Liver (tissue), 8 donors: ENCODE measurements at regions not wholly inside any gene's neighbourhood (a gene's known extent, or its start where the extent isn't known, plus 50 kb on each side); places are given as distances from the start of the nearest gene placed in this dataset.

Source experiments
- DNase-seq: peaks from one replicate; pipeline ENCODE4 v3.0.0-alpha.2; 2017; ENCODE audit warnings: low spot score
- H3K27ac ChIP-seq, 2 donors: one replicate each; pipeline ENCODE4 v1.7.0; 2013; ENCODE audit warnings: inconsistent platforms in 2 of 2, low read length in 2 of 2, control low read depth in 1 of 2, low read depth in 1 of 2, mild to moderate bottlenecking in 1 of 2
- H3K27me3 ChIP-seq, 4 donors: one replicate each; pipeline versions ENCODE4 v1.6.1 to v1.7.0; 2013; ENCODE audit warnings: low read length in 3 of 4, inconsistent platforms in 1 of 4, mild to moderate bottlenecking in 1 of 4, moderate library complexity in 1 of 4; ENCODE audit not compliant: control insufficient read depth in 4 of 4, insufficient read depth in 4 of 4
- H3K36me3 ChIP-seq, 4 donors: one replicate each; pipeline versions ENCODE4 v1.6.1 to v1.7.0; 2013; ENCODE audit warnings: low read length in 3 of 4, mild to moderate bottlenecking in 3 of 4, low read depth in 1 of 4, moderate library complexity in 1 of 4; ENCODE audit not compliant: control insufficient read depth in 4 of 4, insufficient read depth in 3 of 4
- H3K4me1 ChIP-seq, 4 donors: one replicate each; pipeline versions ENCODE4 v1.6.1 to v1.7.0; 2013; ENCODE audit warnings: low read length in 3 of 4, mild to moderate bottlenecking in 3 of 4, moderate library complexity in 1 of 4; ENCODE audit not compliant: control insufficient read depth in 4 of 4, insufficient read depth in 4 of 4
- H3K4me3 ChIP-seq, 3 donors: one replicate each; pipeline versions ENCODE4 v1.6.1 to v1.7.0; 2013; ENCODE audit warnings: low read length in 3 of 3, control low read depth in 1 of 3, low read depth in 1 of 3, mild to moderate bottlenecking in 1 of 3
- H3K9ac ChIP-seq, 2 donors: one replicate each; pipeline ENCODE4 v1.7.0; 2013; ENCODE audit warnings: low read length in 2 of 2, mild to moderate bottlenecking in 2 of 2, moderate library complexity in 2 of 2, control low read depth in 1 of 2, low read depth in 1 of 2
- H3K9me3 ChIP-seq, 4 donors: one replicate each; pipeline versions ENCODE4 v1.6.1 to v1.7.0; 2013; ENCODE audit warnings: low read length in 3 of 4; ENCODE audit not compliant: control insufficient read depth in 4 of 4
- ATF3 ChIP-seq: IDR thresholded peaks from 2 replicates; pipeline ENCODE4 v1.6.1; 2016; ENCODE audit warnings: antibody characterized with exemption
- CTCF ChIP-seq: fragments of 150-350 bp; IDR thresholded peaks from 2 replicates; pipeline ENCODE4 v1.5.1; 2017; ENCODE audit warnings: improper control_type of control experiment, low read depth, low read length; ENCODE audit not compliant: missing input control
- EGR1 ChIP-seq, 2 donors: IDR thresholded peaks; 2 replicates each; pipeline ENCODE4 v1.6.1; 2016 to 2018; ENCODE audit warnings: antibody characterized with exemption in 2 of 2, low read depth in 2 of 2
- FOXA1 ChIP-seq: IDR thresholded peaks from 2 replicates; pipeline ENCODE4 v1.6.1; 2016; ENCODE audit warnings: antibody characterized with exemption
- FOXA2 ChIP-seq: IDR thresholded peaks from 2 replicates; pipeline ENCODE4 v1.6.1; 2016; ENCODE audit warnings: antibody characterized with exemption
- GABPA ChIP-seq, 2 donors: IDR thresholded peaks in 1 of 2; conservative IDR thresholded peaks in 1 of 2; 2 replicates each; pipeline ENCODE4 v1.6.1; 2016; ENCODE audit warnings: antibody characterized with exemption in 2 of 2, mild to moderate bottlenecking in 1 of 2, moderate library complexity in 1 of 2
- HNF4A ChIP-seq, 2 donors: conservative IDR thresholded peaks; 2 replicates each; pipeline ENCODE4 v1.6.1; 2016; ENCODE audit warnings: antibody characterized with exemption in 2 of 2, mild to moderate bottlenecking in 2 of 2
- HNF4G ChIP-seq: IDR thresholded peaks from 2 replicates; pipeline ENCODE4 v1.6.1; 2016; ENCODE audit warnings: antibody characterized with exemption
- JUND ChIP-seq, 2 donors: IDR thresholded peaks; 2 replicates each; pipeline ENCODE4 v1.6.1; 2016; ENCODE audit warnings: antibody characterized with exemption in 2 of 2
- NR2F2 ChIP-seq: IDR thresholded peaks from 2 replicates; pipeline ENCODE4 v1.6.1; 2016; ENCODE audit warnings: antibody characterized with exemption
- RAD21 ChIP-seq, 2 donors: IDR thresholded peaks; 2 replicates each; pipeline ENCODE4 v1.6.1; 2016; ENCODE audit warnings: antibody characterized with exemption in 2 of 2, mild to moderate bottlenecking in 2 of 2
- RXRA ChIP-seq, 2 donors: IDR thresholded peaks; 2 replicates each; pipeline ENCODE4 v1.6.1; 2017 to 2018; ENCODE audit warnings: antibody characterized with exemption in 2 of 2, mild to moderate bottlenecking in 1 of 2
- SP1 ChIP-seq: IDR thresholded peaks from 2 replicates; pipeline ENCODE4 v1.6.1; 2018; ENCODE audit warnings: antibody characterized with exemption, mild to moderate bottlenecking
- TAF1 ChIP-seq: conservative IDR thresholded peaks from 2 replicates; pipeline ENCODE4 v1.6.1; 2016; ENCODE audit warnings: antibody characterized with exemption, mild to moderate bottlenecking
- YY1 ChIP-seq: IDR thresholded peaks from 2 replicates; pipeline ENCODE4 v1.6.1; 2016; ENCODE audit warnings: antibody characterized with exemption, mild to moderate bottlenecking
- ZBTB33 ChIP-seq: IDR thresholded peaks from 2 replicates; pipeline ENCODE4 v1.6.1; 2016; ENCODE audit warnings: antibody characterized with exemption
- WGBS: extraction: QIAGEN DNeasy Blood & Tissue Kit; methylation state at CpG from one replicate; pipeline ENCODE4 v1.1.7; 2013; 5-methylcytosine and 5-hydroxymethylcytosine counted together
- TF ChIP-seq, protein P1 (sequence below): IDR thresholded peaks from 2 replicates; pipeline ENCODE4 v1.6.1; 2016; ENCODE audit warnings: antibody characterized with exemption, mild to moderate bottlenecking
- TF ChIP-seq, protein P2 (sequence below): IDR thresholded peaks from 2 replicates; pipeline ENCODE4 v1.6.1; 2016; ENCODE audit warnings: antibody characterized with exemption
- donor health status: healthy.
- donor health status: healthy.
- donor health status: healthy.
- donor health status: healthy.
- donor health status: healthy.

GRCh38 chrX:21158678-21159077 lies 215.5 kb upstream of the CNKSR2 start:
- no peak for DNase-seq
- Histone ChIP-seq H3K27ac (no peak overlapping the region), H3K4me1 (no peaks in the 10 kb centered on the region), H3K36me3 (no peaks in the 10 kb centered on the region), H3K27me3 (no peaks in the 10 kb centered on the region), H3K9ac (no peak overlapping the region), H3K9me3 (no peaks in the 10 kb centered on the region), H3K4me3 (no peak overlapping the region)
- 59% methylated on average over 4 of the region's 4 CpGs for WGBS
- TF ChIP-seq HNF4A (conservative IDR thresholded peaks at IDR 0.05) = no peak
- no peak for TF ChIP-seq RAD21 (IDR thresholded peaks at IDR 0.05)
- no peak for TF ChIP-seq YY1
- TF ChIP-seq EGR1 (IDR thresholded peaks at IDR 0.05; ENCODE audit: low read depth in 2 of 2) = no peak
- no peak for TF ChIP-seq TAF1
- TF ChIP-seq ATF3 = no peak
- no peak for TF ChIP-seq GABPA (IDR thresholded peaks at IDR 0.05 in 1 of 2, conservative IDR thresholded peaks at IDR 0.05 in 1 of 2)
- TF ChIP-seq FOXA2 = no peak
- TF ChIP-seq, protein P1, sequence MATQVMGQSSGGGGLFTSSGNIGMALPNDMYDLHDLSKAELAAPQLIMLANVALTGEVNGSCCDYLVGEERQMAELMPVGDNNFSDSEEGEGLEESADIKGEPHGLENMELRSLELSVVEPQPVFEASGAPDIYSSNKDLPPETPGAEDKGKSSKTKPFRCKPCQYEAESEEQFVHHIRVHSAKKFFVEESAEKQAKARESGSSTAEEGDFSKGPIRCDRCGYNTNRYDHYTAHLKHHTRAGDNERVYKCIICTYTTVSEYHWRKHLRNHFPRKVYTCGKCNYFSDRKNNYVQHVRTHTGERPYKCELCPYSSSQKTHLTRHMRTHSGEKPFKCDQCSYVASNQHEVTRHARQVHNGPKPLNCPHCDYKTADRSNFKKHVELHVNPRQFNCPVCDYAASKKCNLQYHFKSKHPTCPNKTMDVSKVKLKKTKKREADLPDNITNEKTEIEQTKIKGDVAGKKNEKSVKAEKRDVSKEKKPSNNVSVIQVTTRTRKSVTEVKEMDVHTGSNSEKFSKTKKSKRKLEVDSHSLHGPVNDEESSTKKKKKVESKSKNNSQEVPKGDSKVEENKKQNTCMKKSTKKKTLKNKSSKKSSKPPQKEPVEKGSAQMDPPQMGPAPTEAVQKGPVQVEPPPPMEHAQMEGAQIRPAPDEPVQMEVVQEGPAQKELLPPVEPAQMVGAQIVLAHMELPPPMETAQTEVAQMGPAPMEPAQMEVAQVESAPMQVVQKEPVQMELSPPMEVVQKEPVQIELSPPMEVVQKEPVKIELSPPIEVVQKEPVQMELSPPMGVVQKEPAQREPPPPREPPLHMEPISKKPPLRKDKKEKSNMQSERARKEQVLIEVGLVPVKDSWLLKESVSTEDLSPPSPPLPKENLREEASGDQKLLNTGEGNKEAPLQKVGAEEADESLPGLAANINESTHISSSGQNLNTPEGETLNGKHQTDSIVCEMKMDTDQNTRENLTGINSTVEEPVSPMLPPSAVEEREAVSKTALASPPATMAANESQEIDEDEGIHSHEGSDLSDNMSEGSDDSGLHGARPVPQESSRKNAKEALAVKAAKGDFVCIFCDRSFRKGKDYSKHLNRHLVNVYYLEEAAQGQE = no peak
- no peak for TF ChIP-seq RXRA (IDR thresholded peaks at IDR 0.05)
- no peak for TF ChIP-seq SP1
- TF ChIP-seq, protein P2, sequence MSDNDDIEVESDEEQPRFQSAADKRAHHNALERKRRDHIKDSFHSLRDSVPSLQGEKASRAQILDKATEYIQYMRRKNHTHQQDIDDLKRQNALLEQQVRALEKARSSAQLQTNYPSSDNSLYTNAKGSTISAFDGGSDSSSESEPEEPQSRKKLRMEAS = no peak
- TF ChIP-seq CTCF = no peak
- TF ChIP-seq JUND (IDR thresholded peaks at IDR 0.05) = no peak
- no peak for TF ChIP-seq HNF4G
- no peak for TF ChIP-seq NR2F2
- no peak for TF ChIP-seq FOXA1
- no peak for TF ChIP-seq ZBTB33
